IMR-90 (cell line): ENCODE measurements at regions not wholly inside any gene's neighbourhood (a gene's known extent, or its start where the extent isn't known, plus 50 kb on each side); places are given as distances from the start of the nearest gene placed in this dataset.

Experiments used
- CTCF ChIP-seq: conservative IDR thresholded peaks from 2 replicates; pipeline ENCODE4 v1.5.1; 2012; ENCODE audit warnings: mild to moderate bottlenecking, low read depth, low read length, improper control_type of control experiment
- MXI1 ChIP-seq: IDR thresholded peaks from 2 replicates; pipeline ENCODE4 v1.6.1; 2012; ENCODE audit warnings: low read depth, mild to moderate bottlenecking, low read length, moderate library complexity, borderline replicate concordance
- RAD21 ChIP-seq: IDR thresholded peaks from 2 replicates; pipeline ENCODE4 v1.6.1; 2012; ENCODE audit warnings: low read length, improper control_type of control experiment

- TF ChIP-seq RAD21 (no peak), CTCF (no peak), MXI1 (no peak)
These were observed 119.3 kb upstream of the PTPN1 start for GRCh38 chr20:50390685-50391443.
